OCI-LY1 (cell line): ENCODE measurements at regions not wholly inside any gene's neighbourhood (a gene's known extent, or its start where the extent isn't known, plus 50 kb on each side); places are given as distances from the start of the nearest gene placed in this dataset.

ENCODE experiments used
- EZH2 ChIP-seq: fragments of 200-600 bp; sonication (generic), shearing (Covaris generic); IDR thresholded peaks from 2 replicates; pipeline ENCODE4 v1.8.0; 2017; ENCODE audit warnings: borderline replicate concordance, mixed run types, mild to moderate bottlenecking, antibody characterized with exemption, low read length, moderate library complexity, mixed read lengths
- TF ChIP-seq, protein P1 (sequence below): fragments of 200-600 bp; sonication (generic), shearing (Covaris generic); IDR thresholded peaks from 2 replicates; pipeline ENCODE4 v1.5.1; 2017; ENCODE audit warnings: mild to moderate bottlenecking, antibody characterized with exemption, low read length, moderate library complexity, mixed read lengths

DNA sequence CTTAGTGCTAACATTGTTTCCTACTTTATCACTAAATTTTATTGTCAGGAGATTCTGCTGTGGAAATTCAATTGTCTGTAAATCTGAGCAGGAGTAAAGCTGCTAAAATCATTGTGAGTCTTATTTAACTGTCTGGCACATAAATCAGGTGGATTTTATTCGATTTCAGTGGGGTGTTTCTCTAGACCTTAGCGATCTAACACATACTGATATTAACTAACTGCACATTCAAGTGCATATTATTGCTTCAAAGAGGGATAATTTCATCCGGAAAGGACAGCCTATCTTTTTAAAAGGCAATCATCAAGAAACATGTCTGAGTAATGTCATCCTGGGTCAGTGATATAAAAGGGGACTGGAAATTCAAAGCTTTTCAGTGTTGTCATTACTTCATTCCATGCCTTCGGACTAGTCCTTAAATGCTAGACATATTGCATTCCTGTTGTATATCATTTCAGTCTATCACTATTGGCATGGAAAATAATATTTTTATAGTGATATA lies 388.7 kb downstream of the PCDH10 start:
- TF ChIP-seq, protein P1, sequence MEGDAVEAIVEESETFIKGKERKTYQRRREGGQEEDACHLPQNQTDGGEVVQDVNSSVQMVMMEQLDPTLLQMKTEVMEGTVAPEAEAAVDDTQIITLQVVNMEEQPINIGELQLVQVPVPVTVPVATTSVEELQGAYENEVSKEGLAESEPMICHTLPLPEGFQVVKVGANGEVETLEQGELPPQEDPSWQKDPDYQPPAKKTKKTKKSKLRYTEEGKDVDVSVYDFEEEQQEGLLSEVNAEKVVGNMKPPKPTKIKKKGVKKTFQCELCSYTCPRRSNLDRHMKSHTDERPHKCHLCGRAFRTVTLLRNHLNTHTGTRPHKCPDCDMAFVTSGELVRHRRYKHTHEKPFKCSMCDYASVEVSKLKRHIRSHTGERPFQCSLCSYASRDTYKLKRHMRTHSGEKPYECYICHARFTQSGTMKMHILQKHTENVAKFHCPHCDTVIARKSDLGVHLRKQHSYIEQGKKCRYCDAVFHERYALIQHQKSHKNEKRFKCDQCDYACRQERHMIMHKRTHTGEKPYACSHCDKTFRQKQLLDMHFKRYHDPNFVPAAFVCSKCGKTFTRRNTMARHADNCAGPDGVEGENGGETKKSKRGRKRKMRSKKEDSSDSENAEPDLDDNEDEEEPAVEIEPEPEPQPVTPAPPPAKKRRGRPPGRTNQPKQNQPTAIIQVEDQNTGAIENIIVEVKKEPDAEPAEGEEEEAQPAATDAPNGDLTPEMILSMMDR, result no peak
- TF ChIP-seq EZH2, result no peak
